Daoy (cell line): ENCODE measurements at regions not wholly inside any gene's neighbourhood (a gene's known extent, or its start where the extent isn't known, plus 50 kb on each side); places are given as distances from the start of the nearest gene placed in this dataset.

ENCODE experiments used
- DNase-seq: peaks from one replicate; pipeline ENCODE4 v3.0.0-alpha.2; 2015; ENCODE audit warnings: low read depth

- no peak for DNase-seq
These were observed 76.6 kb upstream of the NANOGP8 start for GRCh38 chr15:35161694-35162093.

GRCh38 chr15:35159170-35159569 is 74.1 kb upstream of the NANOGP8 start:
- DNase-seq = no peak

- no peak for DNase-seq
These were observed 66.7 kb upstream of the NANOGP8 start for GRCh38 chr15:35151782-35152181.

DNA sequence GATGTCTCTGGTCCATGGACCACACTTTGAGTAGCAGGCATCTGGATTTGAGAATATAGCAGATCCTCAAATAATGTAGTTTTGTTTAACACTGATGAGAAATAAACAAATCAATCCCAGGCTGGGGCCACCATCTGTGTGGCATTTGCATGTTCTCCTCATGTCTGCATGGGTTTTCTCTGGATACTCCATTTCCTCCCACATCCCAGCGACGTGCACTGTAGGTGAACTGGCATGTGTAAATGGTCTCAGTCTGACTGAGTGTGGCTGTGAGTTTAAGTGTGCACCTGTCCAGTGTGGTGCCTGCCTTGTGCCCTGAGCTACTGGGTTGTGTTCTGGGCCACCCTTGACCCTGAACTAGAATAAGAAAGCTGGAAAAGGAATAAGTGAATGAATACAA is 66.3 kb upstream of the NANOGP8 start:
- DNase-seq = no peak

DNA sequence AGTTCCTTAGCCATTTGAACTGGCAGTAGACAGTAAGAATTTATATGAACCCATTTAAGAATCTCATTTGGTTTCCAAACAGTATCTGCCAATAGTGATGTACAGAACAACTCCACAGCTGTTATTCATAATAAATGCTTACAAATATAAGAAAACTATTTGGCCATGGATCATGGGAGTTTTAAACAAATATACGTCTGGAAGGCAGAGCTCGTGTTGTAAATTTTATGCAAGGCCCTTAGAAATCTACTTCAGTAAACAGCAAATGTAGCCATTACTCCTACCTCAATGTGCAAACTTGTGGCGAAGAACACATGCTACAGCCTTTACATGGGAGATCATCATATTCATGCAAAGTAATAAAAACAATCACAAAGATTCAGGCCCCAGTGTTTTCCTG is 65.3 kb upstream of the NANOGP8 start:
- DNase-seq = no peak

DNA sequence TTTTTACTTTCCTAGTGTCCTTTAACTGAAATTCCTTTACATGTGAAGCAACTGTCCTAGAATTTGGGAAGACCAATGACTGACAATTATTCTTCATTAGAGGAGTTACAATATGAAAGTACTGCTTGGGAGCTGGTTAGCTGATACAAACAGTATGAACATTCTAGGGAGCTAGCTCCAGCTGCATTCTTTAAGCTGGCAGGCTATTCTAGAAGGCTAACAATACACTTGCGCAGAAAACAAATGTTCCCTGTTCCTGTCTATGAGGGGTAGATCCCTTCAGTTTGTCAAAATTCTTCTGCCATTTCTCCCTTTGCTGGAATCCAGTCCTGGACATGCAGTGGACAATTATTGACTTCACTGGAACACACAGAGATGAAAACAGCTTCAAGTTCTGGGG is 60.2 kb upstream of the NANOGP8 start:
- DNase-seq = no peak

GRCh38 chr15:35142578-35142977 is 57.5 kb upstream of the NANOGP8 start:
- no peak for DNase-seq

- no peak for DNase-seq
These were observed 56.8 kb upstream of the NANOGP8 start for GRCh38 chr15:35141743-35142471.

GRCh38 chr15:35139822-35140221 is 54.7 kb upstream of the NANOGP8 start:
- DNase-seq = no peak

DNA sequence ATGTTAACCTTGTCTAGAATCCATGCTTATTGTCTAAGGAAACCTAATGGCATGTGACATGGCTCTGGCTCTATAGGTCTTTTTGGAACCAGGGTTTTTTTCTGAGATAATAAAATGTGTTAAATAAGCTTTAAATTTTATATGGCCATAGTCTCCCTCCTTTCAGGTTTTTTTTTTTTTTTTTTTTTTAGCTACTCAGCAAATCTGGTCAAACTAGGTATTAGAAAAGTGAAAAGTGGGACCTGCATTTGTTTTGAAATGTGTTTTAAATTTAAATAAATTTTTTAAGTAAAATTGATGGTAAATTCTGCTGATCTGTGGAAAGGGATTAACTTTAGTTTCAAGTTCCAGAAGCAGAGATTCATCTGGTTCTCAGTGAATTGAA is 52.1 kb upstream of the NANOGP8 start:
- no peak for DNase-seq

GRCh38 chr15:35136321-35137189 is 51.5 kb upstream of the NANOGP8 start:
- no peak for DNase-seq
